NCI-H446 (cell line): ENCODE measurements at regions not wholly inside any gene's neighbourhood (a gene's known extent, or its start where the extent isn't known, plus 50 kb on each side); places are given as distances from the start of the nearest gene placed in this dataset.
A peak's percentile ranks its signal among the peaks of the same experiment; 100 is the strongest.

ENCODE experiments used
- DNase-seq, 2 experiments: peaks; one replicate each; lab custom pipeline; 2025; lab: John Stamatoyannopoulos, UW

- no peak for DNase-seq
These were observed 70.9 kb upstream of the GSE1 start for GRCh38 chr16:85541980-85542900.

GRCh38 chr16:85543536-85543935 is 69.6 kb upstream of the GSE1 start:
- DNase-seq: no peak

GRCh38 chr16:85544016-85544415 is 69.1 kb upstream of the GSE1 start:
- DNase-seq: no peak

- no peak for DNase-seq
These were observed 68.5 kb upstream of the GSE1 start for GRCh38 chr16:85544668-85545067.

- no peak for DNase-seq
These were observed 67.8 kb upstream of the GSE1 start for GRCh38 chr16:85545227-85545818.

GRCh38 chr16:85546585-85547447 is 66.3 kb upstream of the GSE1 start:
- DNase-seq: no peak

GRCh38 chr16:85548375-85548774 is 64.7 kb upstream of the GSE1 start:
- DNase-seq: no peak

GRCh38 chr16:85549766-85550421 is 63.2 kb upstream of the GSE1 start:
- no peak for DNase-seq

- DNase-seq: no peak
These were observed 62.7 kb upstream of the GSE1 start for GRCh38 chr16:85550422-85550864.

- no peak for DNase-seq
These were observed 61.9 kb upstream of the GSE1 start for GRCh38 chr16:85550953-85551924.

GRCh38 chr16:85552980-85553435 is 60.1 kb upstream of the GSE1 start:
- DNase-seq: no peak

- no peak for DNase-seq
These were observed 59.5 kb upstream of the GSE1 start for GRCh38 chr16:85553436-85554113.

- DNase-seq: peak in 1 of 2 experiments; percentile 28
These were observed 58.8 kb upstream of the GSE1 start for GRCh38 chr16:85554114-85554888.

GRCh38 chr16:85554889-85555718 is 58.0 kb upstream of the GSE1 start:
- DNase-seq: peak; percentile 40 to 49

- no peak for DNase-seq
These were observed 57.2 kb upstream of the GSE1 start for GRCh38 chr16:85555719-85556455.

- DNase-seq: no peak
These were observed 56.6 kb upstream of the GSE1 start for GRCh38 chr16:85556456-85557082.
